ENCODE measurements at regions not wholly inside any gene's neighbourhood (a gene's known extent, or its start where the extent isn't known, plus 50 kb on each side); places are given as distances from the start of the nearest gene placed in this dataset.

- Histone ChIP-seq H3K27ac (no peak overlapping the region), H3K27me3 (no peaks in the 10 kb centered on the region), H3K36me3 (no peaks in the 10 kb centered on the region), H3K4me3 (no peak overlapping the region), H3K4me1 (no peaks in the 10 kb centered on the region), H3K9me3 (peaks cover 0 to 2% of the 10 kb centered on the region in 2 donors)
- TF ChIP-seq, protein P1, sequence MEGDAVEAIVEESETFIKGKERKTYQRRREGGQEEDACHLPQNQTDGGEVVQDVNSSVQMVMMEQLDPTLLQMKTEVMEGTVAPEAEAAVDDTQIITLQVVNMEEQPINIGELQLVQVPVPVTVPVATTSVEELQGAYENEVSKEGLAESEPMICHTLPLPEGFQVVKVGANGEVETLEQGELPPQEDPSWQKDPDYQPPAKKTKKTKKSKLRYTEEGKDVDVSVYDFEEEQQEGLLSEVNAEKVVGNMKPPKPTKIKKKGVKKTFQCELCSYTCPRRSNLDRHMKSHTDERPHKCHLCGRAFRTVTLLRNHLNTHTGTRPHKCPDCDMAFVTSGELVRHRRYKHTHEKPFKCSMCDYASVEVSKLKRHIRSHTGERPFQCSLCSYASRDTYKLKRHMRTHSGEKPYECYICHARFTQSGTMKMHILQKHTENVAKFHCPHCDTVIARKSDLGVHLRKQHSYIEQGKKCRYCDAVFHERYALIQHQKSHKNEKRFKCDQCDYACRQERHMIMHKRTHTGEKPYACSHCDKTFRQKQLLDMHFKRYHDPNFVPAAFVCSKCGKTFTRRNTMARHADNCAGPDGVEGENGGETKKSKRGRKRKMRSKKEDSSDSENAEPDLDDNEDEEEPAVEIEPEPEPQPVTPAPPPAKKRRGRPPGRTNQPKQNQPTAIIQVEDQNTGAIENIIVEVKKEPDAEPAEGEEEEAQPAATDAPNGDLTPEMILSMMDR (IDR thresholded peaks at IDR 0.05) = no peak
- no peak for DNase-seq (ENCODE audit: low spot score)
Measured at GRCh38 chr10:33733058-33733457, 398.6 kb upstream of the NRP1 start.

DNA sequence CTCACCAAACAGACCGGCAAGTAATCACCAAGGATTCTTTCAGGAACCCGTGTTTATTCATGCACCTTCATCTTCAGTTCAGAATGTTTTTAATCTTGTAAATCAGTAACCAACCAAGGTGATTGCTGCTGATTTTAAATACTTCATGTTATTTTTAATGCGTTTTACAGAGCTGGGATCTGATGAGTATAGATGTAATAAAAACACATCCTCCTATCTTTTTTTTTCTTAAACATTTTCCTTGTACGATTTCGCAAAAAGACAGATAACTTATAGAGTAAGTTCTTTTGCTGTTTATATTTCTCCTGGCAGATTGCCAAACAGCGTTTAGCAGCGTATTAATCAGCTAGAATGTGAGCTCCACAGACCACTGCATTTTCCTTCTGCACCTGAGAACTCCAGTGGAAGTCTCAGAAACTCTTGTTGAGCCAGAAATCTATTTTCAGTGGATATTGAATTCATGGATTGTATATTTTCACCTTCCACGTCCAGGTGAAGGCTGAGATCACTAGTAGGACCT lies 397.8 kb upstream of the NRP1 start:
- Histone ChIP-seq H3K9me3 (peaks cover 0 to 7% of the 10 kb centered on the region in 2 donors), H3K4me1 (no peaks in the 10 kb centered on the region), H3K36me3 (no peaks in the 10 kb centered on the region), H3K27me3 (no peaks in the 10 kb centered on the region), H3K27ac (no peak overlapping the region), H3K4me3 (no peak overlapping the region)
- TF ChIP-seq, protein P1 (IDR thresholded peaks at IDR 0.05) = no peak
- no peak for DNase-seq (ENCODE audit: low spot score)

- no peak for DNase-seq (ENCODE audit: low spot score)
- TF ChIP-seq, protein P1 (IDR thresholded peaks at IDR 0.05) = no peak
- Histone ChIP-seq H3K27me3 (no peaks in the 10 kb centered on the region), H3K4me1 (no peaks in the 10 kb centered on the region), H3K4me3 (no peak overlapping the region), H3K36me3 (no peaks in the 10 kb centered on the region), H3K27ac (no peak overlapping the region), H3K9me3 (peaks cover 0 to 7% of the 10 kb centered on the region in 2 donors)
Measured at GRCh38 chr10:33731322-33731721, 396.9 kb upstream of the NRP1 start.

GRCh38 chr10:33725430-33725829 lies 391.0 kb upstream of the NRP1 start:
- DNase-seq (ENCODE audit: low spot score) = no peak
- no peak overlapping the region for H3K4me3 ChIP-seq
- no peak overlapping the region for H3K27ac ChIP-seq
- no peaks in the 10 kb centered on the region for H3K27me3 ChIP-seq
- H3K9me3 ChIP-seq = peaks cover 0 to 7% of the 10 kb centered on the region in 2 donors
- no peaks in the 10 kb centered on the region for H3K36me3 ChIP-seq
- H3K4me1 ChIP-seq = peaks cover 0 to 12% of the 10 kb centered on the region in 2 donors
- TF ChIP-seq, protein P1 (IDR thresholded peaks at IDR 0.05) = no peak

- Histone ChIP-seq H3K4me1 (peaks cover 0 to 23% of the 10 kb centered on the region in 2 donors), H3K9me3 (peaks cover 0 to 6% of the 10 kb centered on the region in 2 donors), H3K36me3 (no peaks in the 10 kb centered on the region), H3K27me3 (no peaks in the 10 kb centered on the region), H3K27ac (no peak overlapping the region), H3K4me3 (no peak overlapping the region)
- DNase-seq (ENCODE audit: low spot score) = no peak
- TF ChIP-seq, protein P1 (IDR thresholded peaks at IDR 0.05) = no peak
Measured at GRCh38 chr10:33723181-33723580, 388.7 kb upstream of the NRP1 start.

DNA sequence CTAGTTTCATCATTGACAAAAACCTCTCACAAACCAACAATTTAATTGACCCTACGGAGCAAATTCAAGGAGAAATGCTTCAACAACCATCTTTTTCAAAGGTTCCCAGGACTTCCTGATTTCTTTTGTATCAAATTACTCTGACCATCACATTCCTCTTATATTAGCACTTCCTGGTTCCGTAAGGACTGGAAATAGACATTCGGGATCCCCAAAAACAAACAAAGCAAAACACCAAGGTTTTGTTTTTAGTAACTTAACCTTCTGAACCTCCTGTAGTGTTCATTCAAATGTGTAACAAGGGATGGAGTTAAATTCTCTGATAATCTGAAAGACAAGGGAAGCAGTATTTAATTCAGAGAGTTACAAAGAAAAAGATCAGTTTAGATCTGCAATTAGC lies 387.6 kb upstream of the NRP1 start:
- H3K27me3 ChIP-seq = no peaks in the 10 kb centered on the region
- no peak for DNase-seq (ENCODE audit: low spot score)
- TF ChIP-seq, protein P1 (IDR thresholded peaks at IDR 0.05) = no peak
- peaks cover 0 to 23% of the 10 kb centered on the region in 2 donors for H3K4me1 ChIP-seq
- no peak overlapping the region for H3K4me3 ChIP-seq
- no peaks in the 10 kb centered on the region for H3K36me3 ChIP-seq
- no peak overlapping the region for H3K27ac ChIP-seq
- no peaks in the 10 kb centered on the region for H3K9me3 ChIP-seq

Measured in right atrium auricular region (tissue), 2 donors.